Neural cell (in vitro differentiated cells): ENCODE measurements at regions not wholly inside any gene's neighbourhood (a gene's known extent, or its start where the extent isn't known, plus 50 kb on each side); places are given as distances from the start of the nearest gene placed in this dataset.

Experiments
- CTCF ChIP-seq: fragments of 450-650 bp; IDR thresholded peaks from 2 replicates; pipeline ENCODE4 v1.5.1; 2014; ENCODE audit warnings: antibody characterized with exemption, mild to moderate bottlenecking, moderate library complexity; ENCODE audit not compliant: poor library complexity, severe bottlenecking
- EP300 ChIP-seq: fragments of 450-650 bp; conservative IDR thresholded peaks from 2 replicates; pipeline ENCODE4 v1.6.1; 2014; ENCODE audit warnings: antibody characterized with exemption, mild to moderate bottlenecking, moderate library complexity; ENCODE audit not compliant: poor library complexity, severe bottlenecking
- EZH2 ChIP-seq: fragments of 200-600, 300-800 bp; shearing (Covaris generic), sonication (generic); IDR thresholded peaks from 2 replicates; pipeline ENCODE4 v1.6.1; 2014; ENCODE audit warnings: antibody characterized with exemption, low read length, borderline replicate concordance, mild to moderate bottlenecking; ENCODE audit not compliant: insufficient read depth, poor library complexity, severe bottlenecking
- POLR2AphosphoS5 ChIP-seq: IDR thresholded peaks from 2 replicates; pipeline ENCODE4 v1.6.1; 2012
- REST ChIP-seq: IDR thresholded peaks from 2 replicates; pipeline ENCODE4 v1.6.1; 2012; ENCODE audit warnings: borderline replicate concordance

- TF ChIP-seq EP300 (no peak), CTCF (no peak), POLR2AphosphoS5 (no peak), REST (no peak), EZH2 (no peak)
Measured at GRCh38 chr1:82171955-82172354, 371.2 kb downstream of the ADGRL2 start.
